Hindlimb muscle (tissue), 1 donor: ENCODE measurements at regions not wholly inside any gene's neighbourhood (a gene's known extent, or its start where the extent isn't known, plus 50 kb on each side); places are given as distances from the start of the nearest gene placed in this dataset.
"Not testable (repeated sequence)": the region's sequence is repeated elsewhere in the genome, so short reads cannot be mapped to it uniquely, and the experiment has no call there.

Source experiments
- DNase-seq: peaks from one replicate; pipeline ENCODE4 v3.0.0-alpha.2; 2013

- no peak for DNase-seq
Measured at GRCh38 chr12:86730233-86730632, 474.0 kb upstream of the MGAT4C start.

GRCh38 chr12:86729739-86730138, 473.5 kb upstream of the MGAT4C start:
- DNase-seq: no peak

GRCh38 chr12:86727160-86727559, 471.0 kb upstream of the MGAT4C start:
- DNase-seq: no peak

- DNase-seq: no peak
Measured at GRCh38 chr12:86724716-86725115, 468.5 kb upstream of the MGAT4C start.

- DNase-seq: no peak
Measured at GRCh38 chr12:86723326-86723725, 467.1 kb upstream of the MGAT4C start.

GRCh38 chr12:86721713-86722397, 465.7 kb upstream of the MGAT4C start:
- no peak for DNase-seq

GRCh38 chr12:86719381-86719780, 463.2 kb upstream of the MGAT4C start:
- DNase-seq: no peak

- DNase-seq: no peak
Measured at GRCh38 chr12:86713121-86713520, 456.9 kb upstream of the MGAT4C start.

- no peak for DNase-seq
Measured at GRCh38 chr12:86712425-86712843, 456.2 kb upstream of the MGAT4C start.

GRCh38 chr12:86711731-86712130, 455.5 kb upstream of the MGAT4C start:
- DNase-seq: no peak

GRCh38 chr12:86710109-86710508, 453.9 kb upstream of the MGAT4C start:
- no peak for DNase-seq

- not testable (repeated sequence) for DNase-seq
Measured at GRCh38 chr12:86709017-86709416, 452.8 kb upstream of the MGAT4C start.

- DNase-seq: peak; percentile 25
Measured at GRCh38 chr12:86698641-86698980, 442.4 kb upstream of the MGAT4C start.

GRCh38 chr12:86697916-86698640, 441.9 kb upstream of the MGAT4C start:
- no peak for DNase-seq

- no peak for DNase-seq
Measured at GRCh38 chr12:86683568-86684304, 427.5 kb upstream of the MGAT4C start.

- no peak for DNase-seq
Measured at GRCh38 chr12:86681060-86681459, 424.9 kb upstream of the MGAT4C start.

GRCh38 chr12:86675197-86675596, 419.0 kb upstream of the MGAT4C start:
- DNase-seq: no peak

GRCh38 chr12:86670986-86671385, 414.8 kb upstream of the MGAT4C start:
- no peak for DNase-seq

- DNase-seq: no peak
Measured at GRCh38 chr12:86669010-86669409, 412.8 kb upstream of the MGAT4C start.

GRCh38 chr12:86666316-86666715, 410.1 kb upstream of the MGAT4C start:
- DNase-seq: no peak

GRCh38 chr12:86663716-86664115, 407.5 kb upstream of the MGAT4C start:
- no peak for DNase-seq

- DNase-seq: no peak
Measured at GRCh38 chr12:86663173-86663572, 407.0 kb upstream of the MGAT4C start.

- no peak for DNase-seq
Measured at GRCh38 chr12:86662464-86662863, 406.3 kb upstream of the MGAT4C start.
